ENCODE measurements at regions not wholly inside any gene's neighbourhood (a gene's known extent, or its start where the extent isn't known, plus 50 kb on each side); places are given as distances from the start of the nearest gene placed in this dataset.
"Not testable (repeated sequence)": the region's sequence is repeated elsewhere in the genome, so short reads cannot be mapped to it uniquely, and the experiment has no call there.

- Histone ChIP-seq H3K9me3 (peaks cover 3% of the 10 kb centered on the region), H3K4me3 (no peak overlapping the region), H3K27ac (no peak overlapping the region), H3K36me3 (no peaks in the 10 kb centered on the region), H3K4me1 (no peaks in the 10 kb centered on the region), H3K27me3 (no peaks in the 10 kb centered on the region)
- no peak for TF ChIP-seq CTCF (IDR thresholded peaks at IDR 0.05)
- TF ChIP-seq POLR2A (IDR thresholded peaks at IDR 0.05), result no peak
- 93% methylated on average over 3 of the region's 9 CpGs for WGBS
- no peak for DNase-seq (ENCODE audit: low spot score in 2 of 2)
Observed at GRCh38 chr4:59759082-59759825, 1440.9 kb upstream of the ADGRL3 start.

GRCh38 chr4:59762344-59762743 is 1437.8 kb upstream of the ADGRL3 start:
- 92% methylated on average over 4 of the region's 4 CpGs for WGBS
- no peaks in the 10 kb centered on the region for H3K36me3 ChIP-seq
- H3K27ac ChIP-seq, result no peak overlapping the region
- H3K4me3 ChIP-seq, result no peak overlapping the region
- no peaks in the 10 kb centered on the region for H3K4me1 ChIP-seq
- H3K27me3 ChIP-seq, result no peaks in the 10 kb centered on the region
- DNase-seq (ENCODE audit: low spot score in 2 of 2), result no peak
- peaks cover 3% of the 10 kb centered on the region for H3K9me3 ChIP-seq
- TF ChIP-seq CTCF (IDR thresholded peaks at IDR 0.05) (no peak), POLR2AphosphoS5 (IDR thresholded peaks at IDR 0.05) (no peak), POLR2A (IDR thresholded peaks at IDR 0.05) (no peak), EP300 (IDR thresholded peaks at IDR 0.05) (no peak)

GRCh38 chr4:59770601-59771264 is 1429.4 kb upstream of the ADGRL3 start:
- no peak for TF ChIP-seq EP300 (IDR thresholded peaks at IDR 0.05)
- no peak for TF ChIP-seq POLR2AphosphoS5 (IDR thresholded peaks at IDR 0.05)
- TF ChIP-seq CTCF (IDR thresholded peaks at IDR 0.05), result no peak
- TF ChIP-seq POLR2A (IDR thresholded peaks at IDR 0.05), result no peak
- DNase-seq (ENCODE audit: low spot score in 2 of 2), result no peak
- Histone ChIP-seq H3K4me1 (no peaks in the 10 kb centered on the region), H3K27ac (no peak overlapping the region), H3K4me3 (no peak overlapping the region), H3K9me3 (no peaks in the 10 kb centered on the region), H3K36me3 (no peaks in the 10 kb centered on the region), H3K27me3 (no peaks in the 10 kb centered on the region)

- 80% methylated on average over 1 of the region's 1 CpG for WGBS
- Histone ChIP-seq H3K9me3 (no peaks in the 10 kb centered on the region), H3K4me1 (no peaks in the 10 kb centered on the region), H3K4me3 (no peak overlapping the region), H3K27me3 (no peaks in the 10 kb centered on the region), H3K36me3 (no peaks in the 10 kb centered on the region), H3K27ac (no peak overlapping the region)
- TF ChIP-seq POLR2AphosphoS5 (IDR thresholded peaks at IDR 0.05), result no peak
- no peak for TF ChIP-seq EP300 (IDR thresholded peaks at IDR 0.05)
- TF ChIP-seq POLR2A (IDR thresholded peaks at IDR 0.05), result no peak
- no peak for TF ChIP-seq CTCF (IDR thresholded peaks at IDR 0.05)
- no peak for DNase-seq (ENCODE audit: low spot score in 2 of 2)
Observed at GRCh38 chr4:59772641-59773139, 1427.4 kb upstream of the ADGRL3 start.

- H3K9me3 ChIP-seq, H3K36me3 ChIP-seq, H3K27me3 ChIP-seq, H3K4me3 ChIP-seq, H3K27ac ChIP-seq, H3K4me1 ChIP-seq: not testable (repeated sequence)
- WGBS, result 80% methylated on average over 3 of the region's 3 CpGs
- DNase-seq (ENCODE audit: low spot score in 2 of 2), result peak in 1 of 2 donors; percentile 48
Observed at GRCh38 chr4:59780271-59780670, 1419.9 kb upstream of the ADGRL3 start.
